HG02938 (cell line): ENCODE measurements at regions not wholly inside any gene's neighbourhood (a gene's known extent, or its start where the extent isn't known, plus 50 kb on each side); places are given as distances from the start of the nearest gene placed in this dataset.
"Not testable (repeated sequence)": the region's sequence is repeated elsewhere in the genome, so short reads cannot be mapped to it uniquely, and the experiment has no call there.

Experiments
- ATAC-seq: cut with Tn5 transposase; IDR thresholded peaks from one replicate; pipeline ENCODE4 v1.9.1; 2021; ENCODE audit warnings: mild to moderate bottlenecking, moderate library complexity; ENCODE audit not compliant: unreplicated experiment

DNA sequence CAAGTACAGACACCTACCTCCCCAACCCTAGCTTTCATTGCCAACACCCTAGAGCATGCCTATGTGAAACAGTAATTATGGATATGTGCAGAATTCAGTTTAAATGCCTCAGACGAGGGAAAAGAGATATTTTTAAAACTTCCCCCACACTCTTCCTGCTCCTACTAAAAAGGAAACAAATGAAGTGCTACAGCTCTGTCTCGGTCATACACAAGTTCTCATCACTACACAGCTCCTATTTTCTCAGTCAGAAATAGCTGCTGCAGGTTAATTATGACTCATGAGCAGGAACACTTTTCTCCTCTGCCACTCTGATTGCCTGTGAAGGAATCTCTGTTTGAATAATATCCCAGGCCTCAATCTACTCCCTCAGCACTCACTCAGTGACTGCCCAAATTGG lies 703.6 kb upstream of the FLRT2 start:
- ATAC-seq = no peak

DNA sequence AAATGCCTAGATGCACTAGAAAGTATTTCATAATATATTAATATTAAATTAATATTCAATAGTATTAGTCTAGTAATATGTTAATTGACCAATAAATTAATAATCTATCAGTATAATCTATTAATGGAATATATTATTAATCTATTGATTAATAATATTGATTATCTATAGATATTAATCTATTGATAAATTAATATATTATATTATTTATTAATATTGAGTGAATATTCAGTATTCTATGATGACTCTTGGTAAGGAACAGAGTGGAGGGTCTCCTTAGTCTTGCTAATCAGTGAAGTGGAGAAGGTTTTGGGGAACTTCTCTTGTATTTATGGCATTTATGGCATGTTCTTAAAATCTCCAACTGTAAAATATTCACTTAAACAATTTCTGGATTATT lies 679.3 kb upstream of the FLRT2 start:
- ATAC-seq = no peak

DNA sequence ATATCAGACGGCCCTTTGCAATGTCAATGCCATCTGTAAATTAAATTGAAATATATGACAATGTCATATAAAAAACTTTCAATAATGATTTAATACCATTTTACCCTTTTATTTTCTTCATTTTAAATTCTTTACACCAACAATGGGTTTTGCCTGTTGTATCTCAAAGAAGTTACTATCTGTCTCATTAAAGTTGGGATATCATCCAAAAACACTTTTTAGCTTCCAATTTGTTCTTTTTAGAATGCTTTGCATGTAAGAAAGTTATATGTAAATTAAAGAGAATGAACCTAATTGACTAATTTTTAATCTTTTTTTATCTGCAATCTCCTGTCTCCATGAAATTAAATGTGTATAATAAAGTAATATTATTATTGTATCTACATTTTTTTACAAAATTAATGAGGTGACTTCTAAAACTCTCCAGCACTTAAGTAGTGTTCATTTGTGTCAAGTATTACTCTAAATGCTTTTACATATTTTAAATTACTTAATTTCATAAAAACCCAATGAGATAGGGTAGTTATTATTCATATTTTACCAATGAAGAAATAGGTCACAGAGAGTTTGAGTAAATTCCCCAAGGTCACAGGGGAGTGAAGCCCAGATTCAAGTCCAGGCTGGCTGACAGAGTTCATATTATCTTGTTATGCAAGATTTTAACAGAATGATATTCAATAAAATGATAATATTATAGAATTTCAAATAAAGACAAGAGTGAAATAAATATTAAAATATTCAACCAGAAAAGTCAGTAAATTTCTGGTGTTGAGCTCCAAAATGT lies 673.0 kb upstream of the FLRT2 start:
- ATAC-seq = no peak

DNA sequence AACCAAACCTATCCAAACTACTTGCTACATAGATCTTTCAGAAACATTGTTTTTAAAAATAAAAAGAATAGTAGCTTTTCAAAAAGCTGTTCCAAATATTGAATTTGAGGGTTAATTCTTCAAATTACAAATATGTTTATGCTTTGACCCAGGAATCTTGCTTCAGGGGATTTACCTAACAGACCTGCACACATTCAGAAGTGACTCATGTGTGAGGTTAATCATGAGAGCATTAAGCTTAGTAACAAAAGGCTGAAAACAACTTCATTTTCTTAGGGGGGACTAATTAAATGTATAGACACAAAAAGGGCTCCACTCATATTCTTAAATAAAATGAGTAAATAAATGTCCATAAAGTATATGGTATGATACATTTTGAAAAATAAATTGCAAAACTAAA lies 672.4 kb upstream of the FLRT2 start:
- no peak for ATAC-seq

DNA sequence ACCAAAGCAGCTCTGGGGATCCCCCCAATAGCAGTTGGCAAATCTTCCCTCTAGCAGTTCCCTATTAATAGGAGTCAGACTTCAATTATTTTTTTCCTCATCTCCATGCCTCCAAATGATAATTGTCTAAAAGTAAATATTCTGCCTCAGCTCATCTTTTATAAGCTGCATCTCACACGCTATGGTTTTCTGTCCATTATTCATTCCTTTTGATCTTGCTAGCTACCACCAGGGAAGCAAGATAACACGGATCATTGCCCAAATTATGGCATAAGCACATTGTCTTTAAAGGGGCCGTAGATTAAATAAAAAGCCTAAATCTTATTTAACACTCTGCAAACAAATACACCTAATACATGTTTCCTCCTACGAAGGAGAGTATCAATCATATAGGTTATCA lies 670.8 kb upstream of the FLRT2 start:
- no peak for ATAC-seq

DNA sequence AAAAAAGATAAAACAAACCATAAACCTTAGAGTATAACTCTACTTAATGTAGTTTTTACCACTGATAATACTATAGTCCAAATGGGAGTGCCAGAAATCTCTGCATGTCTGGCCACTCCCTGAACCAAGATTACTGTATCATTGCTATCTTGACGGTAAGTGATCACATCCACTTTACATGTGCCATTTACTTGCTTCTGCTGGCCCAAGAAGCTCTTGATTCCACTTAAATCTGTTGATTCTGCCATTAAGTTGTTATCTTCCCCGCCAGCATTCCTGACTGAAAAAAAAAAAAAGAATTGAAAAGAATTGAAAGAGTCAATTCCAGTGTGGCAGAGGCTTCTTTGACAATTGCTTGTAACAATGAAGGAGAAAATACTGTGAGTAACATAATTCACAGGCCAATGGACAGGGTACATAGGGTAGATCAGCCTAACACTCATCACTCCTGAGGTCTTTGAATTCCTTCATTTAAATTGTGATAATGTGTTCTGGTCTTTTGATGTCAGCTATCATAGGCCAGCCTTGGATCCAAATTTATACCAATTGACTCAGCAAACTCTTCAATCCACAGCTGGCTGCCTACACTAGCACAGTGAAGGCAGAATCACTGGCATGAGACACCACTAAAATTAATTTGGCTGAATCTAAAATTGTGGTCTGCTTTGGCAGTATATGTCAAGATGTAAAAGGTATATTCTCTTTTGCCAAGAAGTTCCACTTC lies 665.2 kb upstream of the FLRT2 start:
- ATAC-seq = no peak

DNA sequence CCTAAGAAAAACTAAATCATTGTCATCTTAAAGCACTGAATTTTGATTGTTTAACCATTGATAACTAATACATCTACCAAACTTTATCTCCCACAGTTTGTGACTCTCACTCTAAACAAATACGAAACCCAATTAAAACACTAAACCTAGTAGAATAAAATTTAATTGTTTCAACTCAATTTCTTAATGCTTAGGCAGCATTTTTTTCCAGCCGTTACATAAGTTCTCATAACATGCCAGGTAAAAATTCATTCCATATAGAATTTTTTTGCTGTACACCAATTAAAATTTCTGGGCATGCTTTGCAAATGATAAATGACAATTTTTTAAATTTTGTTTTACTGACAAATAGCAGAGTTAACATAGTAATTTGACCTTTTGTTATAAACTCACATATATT lies 658.2 kb upstream of the FLRT2 start:
- ATAC-seq = no peak

DNA sequence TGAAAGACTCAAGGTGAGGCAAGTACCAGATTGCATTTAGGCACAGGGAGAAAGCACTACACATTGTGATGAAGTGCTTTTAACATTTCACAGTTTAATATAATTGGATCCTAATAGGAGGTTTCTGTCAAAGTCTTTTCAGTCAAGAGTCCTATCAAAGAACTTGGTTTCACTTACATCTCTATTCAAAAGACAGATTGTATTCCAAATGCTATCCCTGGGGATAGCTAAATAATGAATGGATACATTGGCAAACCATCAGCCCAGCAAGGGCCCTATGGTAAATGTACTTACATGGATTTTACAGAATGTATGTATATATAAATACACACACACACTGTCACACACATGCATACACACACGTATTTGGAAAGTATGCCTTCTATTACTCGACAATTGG lies 655.5 kb upstream of the FLRT2 start:
- no peak for ATAC-seq

DNA sequence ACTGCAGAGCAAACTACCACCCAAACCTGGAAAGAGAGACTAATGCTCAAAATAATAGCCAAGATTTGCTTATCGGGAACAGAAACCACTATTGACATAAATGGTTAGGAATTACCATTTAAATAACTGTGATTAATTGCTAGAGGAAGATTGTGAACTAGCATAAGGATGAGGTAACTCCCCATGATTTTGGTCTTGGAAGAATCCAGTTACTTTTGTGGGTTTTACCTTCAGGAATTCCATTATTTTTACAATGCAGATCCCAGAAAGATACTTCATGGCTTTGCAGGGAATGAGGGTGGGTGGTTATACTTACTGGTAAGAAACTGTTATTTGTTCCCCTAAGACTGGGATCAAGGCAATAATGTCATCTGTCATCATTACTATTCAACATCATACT lies 652.9 kb upstream of the FLRT2 start:
- no peak for ATAC-seq

DNA sequence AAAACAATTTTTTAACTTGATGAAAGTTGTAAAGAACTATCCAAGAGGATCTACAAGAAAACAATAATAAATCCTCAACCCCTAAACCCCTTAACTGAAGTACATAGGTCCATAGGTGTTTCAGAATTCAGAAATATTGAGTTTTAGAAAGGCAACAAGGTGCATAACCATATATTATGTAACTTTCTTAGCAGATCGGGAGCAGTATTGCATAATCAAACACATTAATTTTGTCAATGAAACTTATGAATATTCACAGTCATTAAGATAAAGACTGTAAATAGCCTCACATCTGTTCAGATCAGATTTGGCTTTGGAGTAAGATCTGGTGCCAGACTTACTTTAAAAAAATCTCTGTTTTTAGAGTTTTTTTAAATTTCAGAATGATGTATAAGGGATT lies 647.1 kb upstream of the FLRT2 start:
- no peak for ATAC-seq

DNA sequence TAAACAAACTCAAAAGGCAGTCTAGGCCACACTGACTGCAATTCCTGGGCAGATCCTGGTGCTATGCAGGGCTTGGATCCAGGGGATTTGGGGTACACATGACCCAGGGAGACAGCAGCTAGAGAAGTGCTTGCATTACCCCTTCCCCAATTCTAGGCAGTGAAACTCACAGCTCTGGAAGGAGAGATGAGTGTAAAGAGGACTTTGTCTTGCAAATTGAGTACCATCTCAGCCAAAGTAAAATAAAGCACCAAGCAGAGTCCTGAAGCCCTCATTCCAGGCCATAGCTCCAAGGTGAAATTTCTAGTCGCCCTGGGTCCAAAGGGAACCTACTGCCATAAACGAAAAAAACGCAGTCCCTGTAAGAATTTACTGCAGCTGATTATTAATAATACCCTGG lies 644.9 kb upstream of the FLRT2 start:
- ATAC-seq = no peak

DNA sequence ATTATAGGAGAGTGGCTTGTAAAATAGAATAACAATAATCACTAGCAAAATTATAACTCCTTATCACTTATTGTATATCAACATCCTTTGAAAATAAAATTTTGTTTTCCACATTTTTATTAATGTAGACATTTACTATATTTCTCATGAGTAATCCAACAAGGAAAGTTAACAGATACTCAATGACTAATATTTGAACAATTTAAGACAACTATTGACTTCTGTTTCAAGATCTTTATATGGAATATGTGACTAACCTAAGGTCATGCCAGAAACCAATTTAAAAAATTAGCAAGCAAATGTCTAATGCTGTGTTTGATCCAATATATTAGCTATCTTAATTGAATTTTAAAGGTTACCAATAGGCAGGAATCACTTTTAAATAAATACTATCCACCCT lies 638.5 kb upstream of the FLRT2 start:
- ATAC-seq = no peak

DNA sequence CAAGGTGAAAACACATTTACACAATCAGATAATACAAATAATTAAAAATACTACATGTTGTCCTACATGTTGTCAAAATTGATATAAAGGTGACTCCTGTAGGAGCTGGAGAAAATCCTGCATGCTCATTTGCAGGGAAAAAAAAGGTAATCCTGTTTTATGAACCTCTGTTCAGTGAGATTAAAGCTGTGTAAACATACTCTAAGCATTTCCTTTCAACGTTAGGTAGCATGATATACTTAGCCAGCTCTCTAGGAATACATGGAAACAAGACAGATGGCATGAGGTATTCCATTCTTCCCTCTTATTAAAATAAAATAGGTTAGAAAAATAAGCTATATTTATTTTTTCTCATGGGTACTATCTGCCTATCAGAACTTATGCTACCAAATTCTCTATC lies 635.7 kb upstream of the FLRT2 start:
- ATAC-seq = no peak

DNA sequence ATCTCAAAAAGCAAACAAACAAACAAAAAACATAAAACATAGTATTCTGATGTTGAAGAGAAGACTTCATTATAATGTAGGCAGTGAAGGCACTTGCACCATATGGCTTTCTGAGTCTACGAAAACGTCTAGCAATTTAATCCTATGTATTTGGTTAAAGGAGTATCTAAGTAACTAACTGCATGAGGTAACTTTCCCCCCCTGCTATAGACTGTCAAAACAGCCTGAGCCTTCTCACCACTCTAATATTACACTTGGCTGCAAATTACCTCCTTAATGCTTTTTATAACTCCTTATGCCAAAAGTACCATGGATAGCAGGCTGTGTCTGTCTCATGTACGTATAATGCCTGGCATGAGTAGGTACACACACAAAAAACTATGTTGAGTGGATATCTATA lies 607.6 kb upstream of the FLRT2 start:
- ATAC-seq = no peak

DNA sequence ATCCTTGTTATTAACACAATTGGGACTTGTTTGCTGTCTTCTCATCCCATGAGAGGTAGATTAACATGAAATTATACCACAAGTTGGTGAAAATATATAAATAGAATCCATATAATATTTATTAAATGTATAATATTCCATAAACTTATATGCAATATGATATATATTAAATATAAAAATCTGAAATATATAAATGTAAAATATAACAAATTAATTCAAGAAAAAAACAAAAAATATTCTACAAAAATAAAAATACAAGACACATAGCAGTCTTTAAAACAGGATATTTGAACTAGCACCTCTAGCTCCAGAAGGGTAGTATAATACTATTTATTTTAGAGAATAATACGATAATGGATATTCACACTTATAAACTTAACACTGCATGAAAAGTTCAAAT lies 603.3 kb upstream of the FLRT2 start:
- ATAC-seq = no peak

DNA sequence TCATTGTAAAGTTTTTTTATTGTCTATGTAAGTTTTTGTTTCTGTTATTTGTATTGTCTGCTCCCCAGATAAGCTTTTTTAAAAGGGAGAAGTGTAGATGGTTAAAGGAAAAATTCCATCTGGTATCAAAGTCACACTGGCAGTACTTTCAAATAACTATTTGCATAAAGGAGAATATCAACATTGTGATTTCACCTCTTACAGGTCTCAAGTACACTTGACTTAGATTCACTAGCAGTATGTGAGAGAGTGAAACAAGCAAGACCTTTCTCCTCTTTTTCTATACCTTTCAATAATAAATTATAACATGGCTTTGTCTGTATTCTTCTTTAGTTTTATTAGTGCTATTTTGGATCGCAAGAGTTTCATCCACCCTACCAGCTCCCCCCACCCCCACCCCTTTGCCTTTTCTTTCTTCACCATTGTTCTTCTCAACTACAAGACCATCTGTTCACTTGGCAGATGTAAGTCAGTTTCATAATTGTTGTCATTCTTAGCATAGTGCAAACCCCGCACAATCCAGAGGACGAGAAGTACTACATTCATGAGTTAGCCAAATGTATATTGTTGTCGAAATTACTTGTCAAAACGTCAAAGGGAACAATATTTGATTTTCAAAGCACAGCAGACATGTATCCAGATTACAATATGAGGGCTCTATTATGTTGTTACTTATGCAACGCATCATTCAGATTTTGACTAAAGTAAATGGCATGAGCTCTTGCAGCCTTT lies 602.7 kb upstream of the FLRT2 start:
- ATAC-seq = no peak

DNA sequence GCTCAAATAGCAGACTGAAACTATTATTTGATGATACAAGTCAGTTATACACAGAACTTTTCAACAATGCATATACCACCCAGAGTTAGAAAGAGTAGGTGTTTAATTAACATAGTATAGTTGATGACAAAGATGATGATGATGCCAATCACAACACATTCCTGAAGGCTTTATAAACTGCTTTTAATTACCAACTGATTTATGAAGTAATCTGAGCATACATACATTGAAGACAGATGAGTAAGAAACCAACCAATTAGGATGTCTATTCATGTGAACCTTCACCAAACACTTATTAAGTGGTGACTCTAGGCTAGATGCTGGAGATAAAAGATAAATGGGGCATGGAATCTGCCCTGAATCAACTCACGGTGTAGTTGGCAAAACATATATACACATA lies 600.9 kb upstream of the FLRT2 start:
- no peak for ATAC-seq

DNA sequence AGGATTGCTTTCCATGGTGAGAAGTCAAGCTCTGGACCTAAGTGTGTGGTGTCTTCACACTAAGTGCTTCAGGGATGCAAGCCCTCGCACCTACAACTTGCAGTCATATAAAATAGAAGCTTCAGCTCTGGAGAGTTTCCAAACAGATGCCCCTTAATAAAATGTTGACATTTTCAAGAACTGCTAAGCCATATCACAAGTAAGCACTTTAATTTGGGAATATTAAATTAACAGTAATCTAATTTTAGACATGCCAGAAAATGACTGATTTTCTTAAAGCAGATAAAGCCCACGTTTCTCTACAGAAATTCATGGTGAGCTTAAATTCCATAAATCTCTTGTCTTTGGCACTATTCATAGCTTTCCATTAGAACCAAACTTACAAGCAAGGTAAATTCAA lies 600.1 kb upstream of the FLRT2 start:
- ATAC-seq = no peak

DNA sequence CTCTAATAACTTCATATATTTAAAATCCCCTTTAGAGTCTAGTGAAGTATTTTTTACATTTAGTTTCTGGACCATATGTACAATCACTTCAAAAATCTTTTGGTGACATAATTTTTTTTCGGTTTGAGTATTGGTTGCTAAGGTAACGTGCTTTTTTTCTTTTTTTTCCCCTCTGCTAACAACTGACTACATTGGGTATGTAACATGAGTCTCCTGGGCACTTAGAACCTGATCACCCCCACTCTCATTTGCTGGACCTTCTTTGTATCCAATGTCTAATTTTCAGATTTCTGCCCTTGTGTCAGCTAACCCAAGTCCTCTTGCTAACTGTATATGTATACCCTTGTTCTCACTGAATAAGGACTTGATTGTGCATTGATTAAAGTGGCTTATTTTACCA lies 592.9 kb upstream of the FLRT2 start:
- no peak for ATAC-seq

DNA sequence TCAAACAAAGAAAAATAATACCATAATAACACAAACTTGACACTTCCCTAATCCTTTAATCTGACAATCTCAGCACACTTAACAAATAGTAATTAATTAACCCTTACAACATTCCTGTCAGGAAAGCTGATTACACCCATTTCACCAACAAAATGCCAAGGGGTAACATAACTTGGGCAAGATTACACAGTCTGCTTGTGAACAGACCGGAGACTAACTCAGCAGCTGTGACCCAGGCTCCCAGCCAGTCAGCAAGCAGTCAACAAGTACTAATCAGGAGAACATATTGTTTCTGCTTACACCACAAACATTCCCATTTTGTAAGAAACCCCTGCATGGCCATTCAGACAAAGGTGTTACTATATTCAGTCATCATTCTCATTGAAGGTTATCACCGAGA lies 592.5 kb upstream of the FLRT2 start:
- ATAC-seq = no peak

DNA sequence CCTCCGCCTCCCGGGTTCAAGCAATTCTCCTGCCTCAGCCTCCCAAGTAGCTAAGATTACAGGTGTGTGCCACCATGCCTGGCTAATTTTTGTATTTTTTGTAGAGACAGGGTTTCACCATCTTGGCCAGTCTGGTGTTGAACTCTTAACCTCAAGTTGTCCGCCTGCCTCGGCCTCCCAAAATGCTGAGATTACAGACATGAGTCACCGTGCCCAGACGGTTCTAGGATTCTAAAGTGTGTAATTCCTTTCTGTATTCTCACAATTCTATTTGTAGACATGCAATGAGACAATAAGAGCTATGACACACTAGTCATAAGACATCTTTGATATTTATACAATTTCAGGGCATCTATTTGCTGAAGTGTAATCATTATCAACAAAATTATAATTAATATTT lies 585.0 kb upstream of the FLRT2 start:
- ATAC-seq = not testable (repeated sequence)
